ENCODE measurements at regions not wholly inside any gene's neighbourhood (a gene's known extent, or its start where the extent isn't known, plus 50 kb on each side); places are given as distances from the start of the nearest gene placed in this dataset.

- TF ChIP-seq, protein P1, sequence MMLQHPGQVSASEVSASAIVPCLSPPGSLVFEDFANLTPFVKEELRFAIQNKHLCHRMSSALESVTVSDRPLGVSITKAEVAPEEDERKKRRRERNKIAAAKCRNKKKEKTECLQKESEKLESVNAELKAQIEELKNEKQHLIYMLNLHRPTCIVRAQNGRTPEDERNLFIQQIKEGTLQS (IDR thresholded peaks at IDR 0.05) = no peak
- TF ChIP-seq YY1 (IDR thresholded peaks at IDR 0.05) (no peak), JUND (IDR thresholded peaks at IDR 0.05) (no peak), GABPA (IDR thresholded peaks at IDR 0.05 in 1 of 2, conservative IDR thresholded peaks at IDR 0.05 in 1 of 2) (no peak), EGR1 (IDR thresholded peaks at IDR 0.05; ENCODE audit: low read depth in 2 of 2) (no peak), NR2F2 (IDR thresholded peaks at IDR 0.05) (no peak), HNF4A (conservative IDR thresholded peaks at IDR 0.05) (no peak)
- TF ChIP-seq, protein P2, sequence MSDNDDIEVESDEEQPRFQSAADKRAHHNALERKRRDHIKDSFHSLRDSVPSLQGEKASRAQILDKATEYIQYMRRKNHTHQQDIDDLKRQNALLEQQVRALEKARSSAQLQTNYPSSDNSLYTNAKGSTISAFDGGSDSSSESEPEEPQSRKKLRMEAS (IDR thresholded peaks at IDR 0.05) = no peak
Measured at GRCh38 chr16:13607289-13607688, 312.7 kb upstream of the ERCC4 start (continued).

GRCh38 chr16:13611596-13611995 lies 308.4 kb upstream of the ERCC4 start:
- no peak overlapping the region for H3K27ac ChIP-seq (ENCODE audit: low read depth in 1 of 2, low read length in 2 of 2)
- H3K27me3 ChIP-seq (ENCODE audit: control insufficient read depth in 4 of 4, insufficient read depth in 4 of 4, low read length in 3 of 4) = no peaks in the 10 kb centered on the region
- 67% methylated on average over 7 of the region's 7 CpGs for WGBS
- no peak overlapping the region for H3K4me3 ChIP-seq (ENCODE audit: low read depth in 1 of 3, low read length in 3 of 3)
- TF ChIP-seq CTCF (IDR thresholded peaks at IDR 0.05; ENCODE audit: low read depth, low read length, missing input control) (no peak), RXRA (IDR thresholded peaks at IDR 0.05) (no peak), YY1 (IDR thresholded peaks at IDR 0.05) (no peak), EGR1 (IDR thresholded peaks at IDR 0.05; ENCODE audit: low read depth in 2 of 2) (no peak), RAD21 (IDR thresholded peaks at IDR 0.05) (no peak), SP1 (IDR thresholded peaks at IDR 0.05) (no peak), FOXA1 (IDR thresholded peaks at IDR 0.05) (no peak), NR2F2 (IDR thresholded peaks at IDR 0.05) (no peak), HNF4G (IDR thresholded peaks at IDR 0.05) (no peak), GABPA (IDR thresholded peaks at IDR 0.05 in 1 of 2, conservative IDR thresholded peaks at IDR 0.05 in 1 of 2) (no peak), HNF4A (conservative IDR thresholded peaks at IDR 0.05) (no peak)
- TF ChIP-seq, protein P3, sequence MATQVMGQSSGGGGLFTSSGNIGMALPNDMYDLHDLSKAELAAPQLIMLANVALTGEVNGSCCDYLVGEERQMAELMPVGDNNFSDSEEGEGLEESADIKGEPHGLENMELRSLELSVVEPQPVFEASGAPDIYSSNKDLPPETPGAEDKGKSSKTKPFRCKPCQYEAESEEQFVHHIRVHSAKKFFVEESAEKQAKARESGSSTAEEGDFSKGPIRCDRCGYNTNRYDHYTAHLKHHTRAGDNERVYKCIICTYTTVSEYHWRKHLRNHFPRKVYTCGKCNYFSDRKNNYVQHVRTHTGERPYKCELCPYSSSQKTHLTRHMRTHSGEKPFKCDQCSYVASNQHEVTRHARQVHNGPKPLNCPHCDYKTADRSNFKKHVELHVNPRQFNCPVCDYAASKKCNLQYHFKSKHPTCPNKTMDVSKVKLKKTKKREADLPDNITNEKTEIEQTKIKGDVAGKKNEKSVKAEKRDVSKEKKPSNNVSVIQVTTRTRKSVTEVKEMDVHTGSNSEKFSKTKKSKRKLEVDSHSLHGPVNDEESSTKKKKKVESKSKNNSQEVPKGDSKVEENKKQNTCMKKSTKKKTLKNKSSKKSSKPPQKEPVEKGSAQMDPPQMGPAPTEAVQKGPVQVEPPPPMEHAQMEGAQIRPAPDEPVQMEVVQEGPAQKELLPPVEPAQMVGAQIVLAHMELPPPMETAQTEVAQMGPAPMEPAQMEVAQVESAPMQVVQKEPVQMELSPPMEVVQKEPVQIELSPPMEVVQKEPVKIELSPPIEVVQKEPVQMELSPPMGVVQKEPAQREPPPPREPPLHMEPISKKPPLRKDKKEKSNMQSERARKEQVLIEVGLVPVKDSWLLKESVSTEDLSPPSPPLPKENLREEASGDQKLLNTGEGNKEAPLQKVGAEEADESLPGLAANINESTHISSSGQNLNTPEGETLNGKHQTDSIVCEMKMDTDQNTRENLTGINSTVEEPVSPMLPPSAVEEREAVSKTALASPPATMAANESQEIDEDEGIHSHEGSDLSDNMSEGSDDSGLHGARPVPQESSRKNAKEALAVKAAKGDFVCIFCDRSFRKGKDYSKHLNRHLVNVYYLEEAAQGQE (IDR thresholded peaks at IDR 0.05) = no peak
- TF ChIP-seq, protein P4, sequence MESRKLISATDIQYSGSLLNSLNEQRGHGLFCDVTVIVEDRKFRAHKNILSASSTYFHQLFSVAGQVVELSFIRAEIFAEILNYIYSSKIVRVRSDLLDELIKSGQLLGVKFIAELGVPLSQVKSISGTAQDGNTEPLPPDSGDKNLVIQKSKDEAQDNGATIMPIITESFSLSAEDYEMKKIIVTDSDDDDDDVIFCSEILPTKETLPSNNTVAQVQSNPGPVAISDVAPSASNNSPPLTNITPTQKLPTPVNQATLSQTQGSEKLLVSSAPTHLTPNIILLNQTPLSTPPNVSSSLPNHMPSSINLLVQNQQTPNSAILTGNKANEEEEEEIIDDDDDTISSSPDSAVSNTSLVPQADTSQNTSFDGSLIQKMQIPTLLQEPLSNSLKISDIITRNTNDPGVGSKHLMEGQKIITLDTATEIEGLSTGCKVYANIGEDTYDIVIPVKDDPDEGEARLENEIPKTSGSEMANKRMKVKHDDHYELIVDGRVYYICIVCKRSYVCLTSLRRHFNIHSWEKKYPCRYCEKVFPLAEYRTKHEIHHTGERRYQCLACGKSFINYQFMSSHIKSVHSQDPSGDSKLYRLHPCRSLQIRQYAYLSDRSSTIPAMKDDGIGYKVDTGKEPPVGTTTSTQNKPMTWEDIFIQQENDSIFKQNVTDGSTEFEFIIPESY (IDR thresholded peaks at IDR 0.05) = no peak
- no peaks in the 10 kb centered on the region for H3K36me3 ChIP-seq (ENCODE audit: control insufficient read depth in 4 of 4, insufficient read depth in 3 of 4, low read depth in 1 of 4, low read length in 3 of 4)
- no peak overlapping the region for H3K9ac ChIP-seq (ENCODE audit: low read depth in 1 of 2, low read length in 2 of 2)
- no peaks in the 10 kb centered on the region for H3K9me3 ChIP-seq (ENCODE audit: control insufficient read depth in 4 of 4, low read length in 3 of 4)
- H3K4me1 ChIP-seq (ENCODE audit: control insufficient read depth in 4 of 4, insufficient read depth in 4 of 4, low read length in 3 of 4) = no peaks in the 10 kb centered on the region
- no peak for DNase-seq (ENCODE audit: low spot score)

All from liver (tissue), 8 donors.